IMR-90 (cell line): ENCODE measurements at regions not wholly inside any gene's neighbourhood (a gene's known extent, or its start where the extent isn't known, plus 50 kb on each side); places are given as distances from the start of the nearest gene placed in this dataset.

Experiments used
- ATAC-seq: fragments of 200-7000 bp; cut with Tn5 transposase; 2 replicates; pipeline ENCODE4 v1.9.1; 2020; ENCODE audit warnings: low read depth, mild to moderate bottlenecking, moderate library complexity
- BruUV-seq: library from RNA; stranded (reverse); fragments of 400-500 nt; replicated peaks from 2 replicates; lab custom pipeline; 2021; lab: Mats Ljungman, UMichigan
- CTCF ChIA-PET: fragments of 300-600 bp; formaldehyde crosslinking; extraction: SDS; loops from one replicate; lab custom pipeline; 2021; ENCODE audit warnings: antibody characterized with exemption; lab: Yijun Ruan, JAX
- POLR2A ChIA-PET: fragments of 300-600 bp; sonication (Branson Sonifier 250); formaldehyde crosslinking; loops from one replicate; lab custom pipeline; 2022; ENCODE audit warnings: antibody characterized with exemption; ENCODE audit not compliant: unreplicated experiment; lab: Charles Lee
- DNase-seq: peaks from one replicate; pipeline ENCODE4 v3.0.0; 2013
- H2AFZ ChIP-seq: replicated peaks from 2 replicates; pipeline ENCODE3; 2013; ENCODE audit warnings: low read length, mild to moderate bottlenecking; ENCODE audit not compliant: poor library complexity
- H2AK5ac ChIP-seq: 2 replicates; pipeline ENCODE4 v1.6.1; 2013; ENCODE audit warnings: low read depth, low read length, inconsistent platforms
- H2AK9ac ChIP-seq: replicated peaks from 2 replicates; pipeline ENCODE3; 2013; ENCODE audit warnings: mild to moderate bottlenecking, low read depth, low read length, moderate library complexity; ENCODE audit not compliant: poor library complexity
- H2BK120ac ChIP-seq: 2 replicates; pipeline ENCODE4 v1.6.1; 2013; ENCODE audit warnings: low read depth, low read length, inconsistent platforms
- H2BK15ac ChIP-seq: 3 replicates; pipeline ENCODE4 v1.6.1; 2013; ENCODE audit warnings: low read depth, low read length, inconsistent platforms
- H2BK20ac ChIP-seq: 2 replicates; pipeline ENCODE4 v1.6.1; 2013; ENCODE audit warnings: low read depth, mild to moderate bottlenecking, inconsistent platforms, low read length, moderate library complexity
- H2BK5ac ChIP-seq: 2 replicates; pipeline ENCODE4 v1.6.1; 2013; ENCODE audit warnings: mild to moderate bottlenecking, low read depth, low read length, inconsistent platforms; ENCODE audit not compliant: poor library complexity, severe bottlenecking
- H3K14ac ChIP-seq: replicated peaks from 2 replicates; pipeline ENCODE4 v1.6.1; 2013; ENCODE audit warnings: low read depth, low read length, inconsistent platforms
- H3K18ac ChIP-seq: 2 replicates; pipeline ENCODE4 v1.6.1; 2013; ENCODE audit warnings: low read depth, low read length, control low read depth
- H3K23ac ChIP-seq: 2 replicates; pipeline ENCODE4 v1.6.1; 2013; ENCODE audit warnings: low read depth, low read length, inconsistent platforms
- H3K27ac ChIP-seq: 2 replicates; pipeline ENCODE4 v1.5.1; 2013; ENCODE audit warnings: mild to moderate bottlenecking, control low read depth, low read length; ENCODE audit not compliant: insufficient read depth
- H3K27me3 ChIP-seq: 2 replicates; pipeline ENCODE4 v1.6.1; 2013; ENCODE audit warnings: low read length; ENCODE audit not compliant: control insufficient read depth, insufficient read depth
- H3K36me3 ChIP-seq: 2 replicates; pipeline ENCODE4 v1.6.1; 2013; ENCODE audit warnings: low read length, mixed read lengths; ENCODE audit not compliant: control insufficient read depth, insufficient read depth
- H3K4ac ChIP-seq: 2 replicates; pipeline ENCODE4 v1.6.1; 2013; ENCODE audit warnings: low read depth, low read length, inconsistent platforms
- H3K4me1 ChIP-seq: 2 replicates; pipeline ENCODE4 v1.6.1; 2013; ENCODE audit warnings: low read length, mixed read lengths; ENCODE audit not compliant: control insufficient read depth, insufficient read depth
- H3K4me2 ChIP-seq: 2 replicates; pipeline ENCODE4 v1.6.1; 2013; ENCODE audit warnings: low read depth, mild to moderate bottlenecking, control low read depth, low read length, moderate library complexity
- H3K4me3 ChIP-seq: 2 replicates; pipeline ENCODE4 v1.5.1; 2013; ENCODE audit warnings: low read depth, mild to moderate bottlenecking, control low read depth, low read length, moderate library complexity; ENCODE audit not compliant: insufficient read depth
- H3K56ac ChIP-seq: 2 replicates; pipeline ENCODE4 v1.6.1; 2013; ENCODE audit warnings: low read length, inconsistent platforms; ENCODE audit not compliant: insufficient read depth; ENCODE audit errors: extremely low read depth
- H3K79me1 ChIP-seq, 2 experiments: 2 replicates each; pipeline ENCODE4 v1.6.1; 2013; ENCODE audit warnings: low read length in 2 of 2, inconsistent platforms in 1 of 2, low read depth in 1 of 2
- H3K9ac ChIP-seq: 2 replicates; pipeline ENCODE4 v1.6.1; 2013; ENCODE audit warnings: low read depth, low read length, control low read depth
- H3K9me1 ChIP-seq: 2 replicates; pipeline ENCODE4 v1.6.1; 2013; ENCODE audit warnings: low read length, inconsistent platforms; ENCODE audit not compliant: insufficient read depth
- H3K9me3 ChIP-seq: 2 replicates; pipeline ENCODE4 v1.6.1; 2013; ENCODE audit warnings: low read length; ENCODE audit not compliant: control insufficient read depth, insufficient read depth
- H4K20me1 ChIP-seq: 2 replicates; pipeline ENCODE4 v1.6.1; 2013; ENCODE audit warnings: low read length, inconsistent platforms; ENCODE audit not compliant: insufficient read depth
- H4K5ac ChIP-seq: 2 replicates; pipeline ENCODE4 v1.6.1; 2013; ENCODE audit warnings: mild to moderate bottlenecking, low read depth, low read length, control low read depth
- H4K8ac ChIP-seq, 2 experiments: 2 replicates each; pipeline ENCODE4 v1.6.1; 2013; ENCODE audit warnings: low read depth in 2 of 2, low read length in 2 of 2, control low read depth in 1 of 2, inconsistent platforms in 1 of 2
- H4K91ac ChIP-seq: 2 replicates; pipeline ENCODE4 v1.6.1; 2013; ENCODE audit warnings: low read depth, low read length, inconsistent platforms; ENCODE audit not compliant: insufficient read depth
- ELK1 ChIP-seq: fragments of 150-350 bp; IDR thresholded peaks from 2 replicates; pipeline ENCODE4 v1.6.1; 2016; ENCODE audit warnings: low read depth, mild to moderate bottlenecking, low read length, moderate library complexity, borderline replicate concordance
- MAZ ChIP-seq: IDR thresholded peaks from 2 replicates; pipeline ENCODE4 v1.6.1; 2012; ENCODE audit warnings: low read depth, mild to moderate bottlenecking, low read length, improper control_type of control experiment, moderate library complexity, borderline replicate concordance
- NFE2L2 ChIP-seq: fragments of 150-350 bp; IDR thresholded peaks from 2 replicates; pipeline ENCODE4 v1.6.1; 2016; ENCODE audit warnings: low read depth, mild to moderate bottlenecking, low read length
- POLR2A ChIP-seq: IDR thresholded peaks from 2 replicates; pipeline ENCODE4 v1.6.1; 2012; ENCODE audit warnings: mild to moderate bottlenecking, low read depth, low read length
- RFX5 ChIP-seq: IDR thresholded peaks from 2 replicates; pipeline ENCODE4 v1.8.0; 2012; ENCODE audit warnings: low read depth, mild to moderate bottlenecking, low read length, moderate library complexity
- SMC3 ChIP-seq: fragments of 150-350 bp; IDR thresholded peaks from 2 replicates; pipeline ENCODE4 v1.6.1; 2016; ENCODE audit warnings: low read depth, mild to moderate bottlenecking, antibody characterized with exemption, low read length, moderate library complexity
- WGBS, 2 experiments: methylation state at CpG; one replicate each; pipeline versions ENCODE4 v1.1.5 to v1.1.7; 2013; ENCODE audit warnings: missing lambda C conversion rate in 2 of 2; ENCODE audit not compliant: insufficient read length in 1 of 2; ENCODE audit errors: extremely low coverage in 2 of 2; 5-methylcytosine and 5-hydroxymethylcytosine counted together
- dilution Hi-C: fragments of 300-500 bp; cut with HindIII; formaldehyde crosslinking; loops from one replicate; pipeline ENCODE4 v1.14.3; 2018; ENCODE audit warnings: low sequenced_read_pairs; ENCODE audit not compliant: unreplicated experiment
- in situ Hi-C: fragments of 300-500 bp; cut with MboI; formaldehyde crosslinking; loops from 3 replicates; pipeline ENCODE4 v1.14.3; 2019; ENCODE audit warnings: low sequenced_read_pairs, inconsistent platforms, mixed read lengths
- intact Hi-C: fragments of 100-400 bp; cut with micrococcal nuclease; formaldehyde crosslinking; loops from 2 replicates; pipeline ENCODE4 v1.10.0; 2022

GRCh38 chr20:56996533-56996932, 269.9 kb downstream of the BMP7 start:
- H2BK15ac ChIP-seq, result no peak overlapping the region
- H2AK9ac ChIP-seq, result peak overlapping the region; percentile 44
- H3K9ac ChIP-seq, result no peak overlapping the region
- H3K27ac ChIP-seq, result no peak overlapping the region
- no peak overlapping the region for H3K56ac ChIP-seq
- no peak for TF ChIP-seq POLR2A
- no peak for TF ChIP-seq NFE2L2
- no peak for TF ChIP-seq SMC3
- TF ChIP-seq RFX5, result no peak
- no peak for TF ChIP-seq ELK1
- TF ChIP-seq MAZ, result no peak
- no peak overlapping the region for H3K4ac ChIP-seq
- POLR2A ChIA-PET, result no interaction called here
- no CpG with 5 or more reads among the region's 2 CpGs for WGBS, 2 experiments
- H3K79me1 ChIP-seq, result no peaks in the 10 kb centered on the region
- H4K8ac ChIP-seq, result no peak overlapping the region
- no peak overlapping the region for H3K18ac ChIP-seq
- H3K27me3 ChIP-seq, result no peaks in the 10 kb centered on the region; the same call in 1 of the 2 replicates
- no peak overlapping the region for H2BK20ac ChIP-seq
- intact Hi-C loops (no loop called here), in situ Hi-C loops (no loop called here), dilution Hi-C loops (no loop called here)
- CTCF ChIA-PET, result no interaction called here
- H2BK5ac ChIP-seq, result no peak overlapping the region
- no peak for DNase-seq
- no peaks in the 10 kb centered on the region for H4K20me1 ChIP-seq
- H4K5ac ChIP-seq, result no peak overlapping the region
- H3K14ac ChIP-seq, result no peak overlapping the region
- H3K4me1 ChIP-seq, result no peaks in the 10 kb centered on the region
- H3K36me3 ChIP-seq, result no peaks in the 10 kb centered on the region
- H2BK120ac ChIP-seq, result no peak overlapping the region
- peaks cover 7% of the 10 kb centered on the region; the same call in 1 of the 2 replicates for H3K9me3 ChIP-seq
- H3K23ac ChIP-seq, result no peak overlapping the region
- no peak overlapping the region for H2AFZ ChIP-seq
- no peak overlapping the region for H4K91ac ChIP-seq
- ATAC-seq, result no peak
- BruUV-seq, result no TSS peak
- H3K4me2 ChIP-seq, result no peak overlapping the region
- no peaks in the 10 kb centered on the region for H3K9me1 ChIP-seq
- H3K4me3 ChIP-seq, result no peak overlapping the region
- no peak overlapping the region for H2AK5ac ChIP-seq
